Bronchial epithelial cell (primary cell): ENCODE measurements at regions not wholly inside any gene's neighbourhood (a gene's known extent, or its start where the extent isn't known, plus 50 kb on each side); places are given as distances from the start of the nearest gene placed in this dataset.

Experiments used
- DNase-seq: peaks from one replicate; pipeline ENCODE4 v3.0.0-alpha.2; 2010; ENCODE audit warnings: low read depth
- FAIRE-seq: peaks from 2 replicates; lab custom pipeline; 2011; peaks lifted over from hg19 to GRCh38; lab: Jason Lieb, UNC
- H3K27me3 ChIP-seq: 2 replicates; pipeline ENCODE4 v1.5.1; 2011; ENCODE audit warnings: low read length; ENCODE audit not compliant: control insufficient read depth, insufficient read depth
- H3K36me3 ChIP-seq: 2 replicates; pipeline ENCODE4 v1.5.1; 2011; ENCODE audit warnings: low read length; ENCODE audit not compliant: control insufficient read depth, insufficient read depth
- H3K4me3 ChIP-seq: 2 replicates; pipeline ENCODE4 v1.5.1; 2011; ENCODE audit warnings: mild to moderate bottlenecking, low read depth, low read length, control low read depth
- TF ChIP-seq, protein P1 (sequence below): IDR thresholded peaks from 2 replicates; pipeline ENCODE4 v1.5.1; 2011; ENCODE audit warnings: mild to moderate bottlenecking, moderate library complexity, low read length, control low read depth, inconsistent platforms; ENCODE audit not compliant: insufficient read depth, severe bottlenecking

- no peaks in the 10 kb centered on the region for H3K27me3 ChIP-seq
- DNase-seq = peak; percentile 2
- TF ChIP-seq, protein P1, sequence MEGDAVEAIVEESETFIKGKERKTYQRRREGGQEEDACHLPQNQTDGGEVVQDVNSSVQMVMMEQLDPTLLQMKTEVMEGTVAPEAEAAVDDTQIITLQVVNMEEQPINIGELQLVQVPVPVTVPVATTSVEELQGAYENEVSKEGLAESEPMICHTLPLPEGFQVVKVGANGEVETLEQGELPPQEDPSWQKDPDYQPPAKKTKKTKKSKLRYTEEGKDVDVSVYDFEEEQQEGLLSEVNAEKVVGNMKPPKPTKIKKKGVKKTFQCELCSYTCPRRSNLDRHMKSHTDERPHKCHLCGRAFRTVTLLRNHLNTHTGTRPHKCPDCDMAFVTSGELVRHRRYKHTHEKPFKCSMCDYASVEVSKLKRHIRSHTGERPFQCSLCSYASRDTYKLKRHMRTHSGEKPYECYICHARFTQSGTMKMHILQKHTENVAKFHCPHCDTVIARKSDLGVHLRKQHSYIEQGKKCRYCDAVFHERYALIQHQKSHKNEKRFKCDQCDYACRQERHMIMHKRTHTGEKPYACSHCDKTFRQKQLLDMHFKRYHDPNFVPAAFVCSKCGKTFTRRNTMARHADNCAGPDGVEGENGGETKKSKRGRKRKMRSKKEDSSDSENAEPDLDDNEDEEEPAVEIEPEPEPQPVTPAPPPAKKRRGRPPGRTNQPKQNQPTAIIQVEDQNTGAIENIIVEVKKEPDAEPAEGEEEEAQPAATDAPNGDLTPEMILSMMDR = no peak
- H3K36me3 ChIP-seq = no peaks in the 10 kb centered on the region
- FAIRE-seq = peak; percentile 77
- H3K4me3 ChIP-seq = no peak overlapping the region
These were observed 606.0 kb downstream of the BUD13 start for GRCh38 chr11:116166573-116167465.

GRCh38 chr11:116164843-116165242 is 607.9 kb downstream of the BUD13 start:
- no peak for FAIRE-seq
- no peaks in the 10 kb centered on the region for H3K36me3 ChIP-seq
- no peak overlapping the region for H3K4me3 ChIP-seq
- H3K27me3 ChIP-seq = no peaks in the 10 kb centered on the region
- no peak for DNase-seq
- TF ChIP-seq, protein P1 = no peak

DNA sequence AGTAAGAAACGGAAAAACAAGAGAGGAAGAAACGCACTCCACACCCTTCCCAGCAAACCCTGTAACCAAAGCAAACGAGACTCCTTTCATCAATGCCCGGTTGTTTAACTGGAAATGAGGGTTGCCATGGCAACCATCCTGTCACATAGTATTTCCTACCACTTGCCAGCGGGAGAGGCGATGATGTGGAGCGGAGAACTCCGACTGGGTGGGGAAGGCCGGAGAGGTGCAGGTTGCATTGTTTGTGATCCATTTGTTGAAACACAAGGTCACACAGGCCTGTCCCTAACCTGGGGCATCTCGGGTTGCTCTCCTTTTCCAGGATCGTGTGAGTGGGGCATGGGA is 609.9 kb downstream of the BUD13 start:
- Histone ChIP-seq H3K36me3 (no peaks in the 10 kb centered on the region), H3K4me3 (no peak overlapping the region), H3K27me3 (no peaks in the 10 kb centered on the region)
- DNase-seq = no peak
- FAIRE-seq = no peak
- TF ChIP-seq, protein P1 = no peak

GRCh38 chr11:116162086-116162885 is 610.5 kb downstream of the BUD13 start:
- FAIRE-seq = no peak
- H3K36me3 ChIP-seq = no peaks in the 10 kb centered on the region
- no peak for DNase-seq
- no peak overlapping the region for H3K4me3 ChIP-seq
- H3K27me3 ChIP-seq = no peaks in the 10 kb centered on the region
- TF ChIP-seq, protein P1 = no peak

DNA sequence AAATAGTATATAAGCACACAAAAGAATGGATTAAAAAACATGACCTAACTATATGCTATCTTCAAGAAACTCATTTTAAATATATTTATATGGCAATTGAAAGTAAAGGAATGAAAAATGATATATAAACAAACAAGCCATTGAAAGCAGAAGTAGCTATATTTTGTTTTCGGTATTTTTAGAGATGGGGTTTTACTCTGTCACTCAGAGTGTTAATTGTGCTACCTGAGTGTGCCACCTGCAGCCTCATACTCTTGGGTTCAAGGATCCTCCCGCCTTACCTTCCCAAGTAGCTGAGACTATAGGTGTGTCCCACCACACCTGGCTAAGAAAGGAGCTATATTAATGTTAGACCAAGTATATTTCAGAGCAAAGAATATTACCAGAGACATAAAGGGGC is 624.1 kb downstream of the BUD13 start:
- TF ChIP-seq, protein P1 = no peak
- Histone ChIP-seq H3K27me3 (no peaks in the 10 kb centered on the region), H3K4me3 (no peak overlapping the region), H3K36me3 (no peaks in the 10 kb centered on the region)
- DNase-seq (no peak), FAIRE-seq (no peak)
